ENCODE measurements at regions not wholly inside any gene's neighbourhood (a gene's known extent, or its start where the extent isn't known, plus 50 kb on each side); places are given as distances from the start of the nearest gene placed in this dataset.
"Not testable (repeated sequence)": the region's sequence is repeated elsewhere in the genome, so short reads cannot be mapped to it uniquely, and the experiment has no call there.

GRCh38 chr5:30195036-30195435 lies 998.5 kb upstream of the CDH6 start:
- DNase-seq (ENCODE audit: low spot score), result no peak

- peak; percentile 6 for DNase-seq (ENCODE audit: low spot score)
These were observed 998.9 kb upstream of the CDH6 start for GRCh38 chr5:30194595-30194994.

GRCh38 chr5:30183795-30184194 lies 1009.7 kb upstream of the CDH6 start:
- no peak for DNase-seq (ENCODE audit: low spot score)

- no peak for DNase-seq (ENCODE audit: low spot score)
These were observed 1037.3 kb upstream of the CDH6 start for GRCh38 chr5:30156156-30156555.

GRCh38 chr5:30152431-30152830 lies 1041.1 kb upstream of the CDH6 start:
- DNase-seq (ENCODE audit: low spot score), result no peak

- no peak for DNase-seq (ENCODE audit: low spot score)
These were observed 1043.3 kb upstream of the CDH6 start for GRCh38 chr5:30150231-30150630.

GRCh38 chr5:30149526-30149925 lies 1044.0 kb upstream of the CDH6 start:
- no peak for DNase-seq (ENCODE audit: low spot score)

GRCh38 chr5:30147976-30148375 lies 1045.5 kb upstream of the CDH6 start:
- DNase-seq (ENCODE audit: low spot score), result no peak

GRCh38 chr5:30144059-30144458 lies 1049.4 kb upstream of the CDH6 start:
- DNase-seq (ENCODE audit: low spot score), result not testable (repeated sequence)

GRCh38 chr5:30142432-30142831 lies 1051.1 kb upstream of the CDH6 start:
- DNase-seq (ENCODE audit: low spot score), result no peak

GRCh38 chr5:30121043-30121442 lies 1072.4 kb upstream of the CDH6 start:
- no peak for DNase-seq (ENCODE audit: low spot score)

- no peak for DNase-seq (ENCODE audit: low spot score)
These were observed 1076.4 kb upstream of the CDH6 start for GRCh38 chr5:30117135-30117534.

- DNase-seq (ENCODE audit: low spot score), result no peak
These were observed 1079.9 kb upstream of the CDH6 start for GRCh38 chr5:30113542-30113941.

GRCh38 chr5:30112867-30113266 lies 1080.6 kb upstream of the CDH6 start:
- no peak for DNase-seq (ENCODE audit: low spot score)

GRCh38 chr5:30108051-30108450 lies 1085.4 kb upstream of the CDH6 start:
- no peak for DNase-seq (ENCODE audit: low spot score)

GRCh38 chr5:30106596-30106995 lies 1086.9 kb upstream of the CDH6 start:
- DNase-seq (ENCODE audit: low spot score), result no peak

GRCh38 chr5:30104872-30105596 lies 1088.5 kb upstream of the CDH6 start:
- DNase-seq (ENCODE audit: low spot score), result no peak

- no peak for DNase-seq (ENCODE audit: low spot score)
These were observed 1089.9 kb upstream of the CDH6 start for GRCh38 chr5:30103452-30104202.

GRCh38 chr5:30103052-30103451 lies 1090.4 kb upstream of the CDH6 start:
- DNase-seq (ENCODE audit: low spot score), result no peak

- no peak for DNase-seq (ENCODE audit: low spot score)
These were observed 1091.3 kb upstream of the CDH6 start for GRCh38 chr5:30102185-30102584.

GRCh38 chr5:30100929-30101328 lies 1092.6 kb upstream of the CDH6 start:
- no peak for DNase-seq (ENCODE audit: low spot score)

GRCh38 chr5:30100148-30100713 lies 1093.3 kb upstream of the CDH6 start:
- DNase-seq (ENCODE audit: low spot score), result no peak

GRCh38 chr5:30099634-30100033 lies 1093.9 kb upstream of the CDH6 start:
- no peak for DNase-seq (ENCODE audit: low spot score)

Data from SK-N-DZ (cell line).